NCI-H2029 (cell line): ENCODE measurements at regions not wholly inside any gene's neighbourhood (a gene's known extent, or its start where the extent isn't known, plus 50 kb on each side); places are given as distances from the start of the nearest gene placed in this dataset.

Experiments
- DNase-seq: peaks from one replicate; lab custom pipeline; 2025; lab: John Stamatoyannopoulos, UW

- DNase-seq, result no peak
Observed at GRCh38 chr10:71023704-71024283, 135.4 kb upstream of the PCBD1 start.

GRCh38 chr10:71024490-71024889, 136.1 kb upstream of the PCBD1 start:
- DNase-seq, result no peak

GRCh38 chr10:71025535-71025934, 137.2 kb upstream of the PCBD1 start:
- DNase-seq, result no peak

GRCh38 chr10:71028066-71028465, 139.7 kb upstream of the PCBD1 start:
- no peak for DNase-seq

GRCh38 chr10:71029411-71029892, 141.1 kb upstream of the PCBD1 start:
- no peak for DNase-seq

- no peak for DNase-seq
Observed at GRCh38 chr10:71029907-71030306, 141.5 kb upstream of the PCBD1 start.

- DNase-seq, result no peak
Observed at GRCh38 chr10:71031026-71031425, 142.7 kb upstream of the PCBD1 start.

GRCh38 chr10:71031603-71032002, 143.2 kb upstream of the PCBD1 start:
- DNase-seq, result no peak

- DNase-seq, result no peak
Observed at GRCh38 chr10:71032887-71033286, 144.5 kb upstream of the PCBD1 start.

GRCh38 chr10:71033396-71033980, 145.1 kb upstream of the PCBD1 start:
- DNase-seq, result no peak

- no peak for DNase-seq
Observed at GRCh38 chr10:71035511-71036296, 147.3 kb upstream of the PCBD1 start.

GRCh38 chr10:71036297-71036966, 148.1 kb upstream of the PCBD1 start:
- DNase-seq, result no peak

GRCh38 chr10:71038091-71038633, 149.8 kb upstream of the PCBD1 start:
- no peak for DNase-seq

GRCh38 chr10:71038921-71039320, 150.6 kb upstream of the PCBD1 start:
- no peak for DNase-seq

- no peak for DNase-seq
Observed at GRCh38 chr10:71039551-71039950, 151.2 kb upstream of the PCBD1 start.

- DNase-seq, result no peak
Observed at GRCh38 chr10:71040343-71040742, 152.0 kb upstream of the PCBD1 start.

- DNase-seq, result no peak
Observed at GRCh38 chr10:71040846-71041605, 152.7 kb upstream of the PCBD1 start.

- DNase-seq, result no peak
Observed at GRCh38 chr10:71042216-71042615, 153.9 kb upstream of the PCBD1 start.

GRCh38 chr10:71042699-71043098, 154.3 kb upstream of the PCBD1 start:
- no peak for DNase-seq

- no peak for DNase-seq
Observed at GRCh38 chr10:71043858-71044257, 155.5 kb upstream of the PCBD1 start.

- DNase-seq, result no peak
Observed at GRCh38 chr10:71044720-71045119, 156.4 kb upstream of the PCBD1 start.
